ENCODE measurements at regions not wholly inside any gene's neighbourhood (a gene's known extent, or its start where the extent isn't known, plus 50 kb on each side); places are given as distances from the start of the nearest gene placed in this dataset.
"Not testable (repeated sequence)": the region's sequence is repeated elsewhere in the genome, so short reads cannot be mapped to it uniquely, and the experiment has no call there.

- not testable (repeated sequence) for TF ChIP-seq CTCF (IDR thresholded peaks at IDR 0.05 in 4 of 5, conservative IDR thresholded peaks at IDR 0.05 in 1 of 5); POLR2A (IDR thresholded peaks at IDR 0.05)
Observed at GRCh38 chr2:2580841-2581240, 249.8 kb upstream of the MYT1L start.

Data from gastrocnemius medialis (tissue), 4 donors.